GM13976 (cell line): ENCODE measurements at regions not wholly inside any gene's neighbourhood (a gene's known extent, or its start where the extent isn't known, plus 50 kb on each side); places are given as distances from the start of the nearest gene placed in this dataset.

Experiments used
- DNase-seq: peaks from one replicate; pipeline ENCODE4 v3.0.0; 2012; ENCODE audit warnings: low spot score
- CTCF ChIP-seq: IDR thresholded peaks from 2 replicates; pipeline ENCODE4 v1.5.1; 2012; ENCODE audit warnings: borderline replicate concordance, mild to moderate bottlenecking; ENCODE audit not compliant: insufficient read depth; ENCODE audit errors: extremely low read depth, missing control alignments, control extremely low read depth
- in situ Hi-C: fragments of 300-500 bp; cut with MboI; formaldehyde crosslinking; loops from one replicate; pipeline ENCODE4 v1.12.0; 2022; ENCODE audit warnings: low sequenced_read_pairs, mixed read lengths, inconsistent platforms; ENCODE audit not compliant: unreplicated experiment

- TF ChIP-seq CTCF, result no peak
- DNase-seq, result no peak
- in situ Hi-C loops, result no loop called here
Observed at GRCh38 chr3:18126772-18127171, 298.4 kb downstream of the SATB1 start.

GRCh38 chr3:18124501-18124900 is 300.6 kb downstream of the SATB1 start:
- in situ Hi-C loops, result no loop called here
- DNase-seq, result no peak
- no peak for TF ChIP-seq CTCF

GRCh38 chr3:18122264-18122663 is 302.9 kb downstream of the SATB1 start:
- TF ChIP-seq CTCF, result no peak
- no peak for DNase-seq
- in situ Hi-C loops, result no loop called here

- TF ChIP-seq CTCF, result no peak
- in situ Hi-C loops, result no loop called here
- DNase-seq, result no peak
Observed at GRCh38 chr3:18121020-18121419, 304.1 kb downstream of the SATB1 start.

- in situ Hi-C loops, result no loop called here
- no peak for TF ChIP-seq CTCF
- no peak for DNase-seq
Observed at GRCh38 chr3:18119866-18120265, 305.3 kb downstream of the SATB1 start.

- in situ Hi-C loops, result no loop called here
- no peak for TF ChIP-seq CTCF
- no peak for DNase-seq
Observed at GRCh38 chr3:18114894-18115293, 310.2 kb downstream of the SATB1 start.

- no peak for TF ChIP-seq CTCF
- DNase-seq, result no peak
- in situ Hi-C loops, result no loop called here
Observed at GRCh38 chr3:18113417-18113816, 311.7 kb downstream of the SATB1 start.
